SU-DHL-6 (cell line): ENCODE measurements at regions not wholly inside any gene's neighbourhood (a gene's known extent, or its start where the extent isn't known, plus 50 kb on each side); places are given as distances from the start of the nearest gene placed in this dataset.

ENCODE experiments used
- H2AFZ ChIP-seq: fragments of 200-600 bp; sonication (generic); 2 replicates; pipeline ENCODE4 v1.6.1; 2014; ENCODE audit warnings: low read depth, mild to moderate bottlenecking, moderate library complexity, mixed read lengths, antibody characterized with exemption, low read length; ENCODE audit not compliant: severe bottlenecking
- H3F3A ChIP-seq: fragments of 200-600 bp; shearing (Covaris generic); 2 replicates; pipeline ENCODE4 v1.6.0; 2016; ENCODE audit warnings: antibody characterized with exemption, mild to moderate bottlenecking; ENCODE audit not compliant: insufficient read depth
- H3K27ac ChIP-seq: fragments of 200-600 bp; sonication (generic); 2 replicates; pipeline ENCODE4 v1.5.1; 2016; ENCODE audit warnings: low read depth, mild to moderate bottlenecking, low read length, moderate library complexity, mixed read lengths
- H3K27me3 ChIP-seq: fragments of 200-600 bp; sonication (generic), shearing (Covaris generic); 2 replicates; pipeline ENCODE4 v1.6.0; 2014; ENCODE audit warnings: mild to moderate bottlenecking, low read length
- H3K36me3 ChIP-seq: fragments of 200-600 bp; sonication (generic); 2 replicates; pipeline ENCODE4 v1.6.1; 2014; ENCODE audit warnings: mild to moderate bottlenecking, low read length, mixed read lengths
- H3K4me2 ChIP-seq: fragments of 300-600, 200-600 bp; shearing (Covaris generic), sonication (generic); 2 replicates; pipeline ENCODE4 v1.6.0; 2014; ENCODE audit warnings: low read length, low read depth, mild to moderate bottlenecking; ENCODE audit not compliant: poor library complexity, severe bottlenecking
- H3K4me3 ChIP-seq: fragments of 200-600 bp; sonication (generic); 2 replicates; pipeline ENCODE4 v1.5.1; 2014; ENCODE audit warnings: antibody characterized with exemption, low read length, mild to moderate bottlenecking, mixed read lengths; ENCODE audit not compliant: insufficient read depth, poor library complexity, severe bottlenecking
- H3K79me2 ChIP-seq: fragments of 200-600 bp; sonication (generic); 2 replicates; pipeline ENCODE4 v1.6.1; 2014; ENCODE audit warnings: mild to moderate bottlenecking, low read length, moderate library complexity; ENCODE audit not compliant: insufficient read depth
- H3K9ac ChIP-seq: fragments of 200-600 bp; sonication (generic); 2 replicates; pipeline ENCODE4 v1.7.0; 2014; ENCODE audit warnings: mild to moderate bottlenecking, low read length
- H3K9me2 ChIP-seq: fragments of 200-600 bp; sonication (generic); replicated peaks from 2 replicates; pipeline ENCODE4 v1.6.1; 2014; ENCODE audit warnings: low read length; ENCODE audit not compliant: insufficient read depth
- H3K9me3 ChIP-seq: fragments of 200-600 bp; sonication (generic); 2 replicates; pipeline ENCODE4 v1.6.1; 2014; ENCODE audit warnings: low read length, mixed read lengths; ENCODE audit not compliant: insufficient read depth
- H4K20me1 ChIP-seq: fragments of 200-600 bp; sonication (generic); 2 replicates; pipeline ENCODE4 v1.6.1; 2014; ENCODE audit warnings: low read depth, mild to moderate bottlenecking, antibody characterized with exemption, low read length, moderate library complexity, mixed read lengths
- EZH2phosphoT487 ChIP-seq: fragments of 200-600 bp; sonication (generic), shearing (Covaris generic); conservative IDR thresholded peaks from 2 replicates; pipeline ENCODE4 v1.6.1; 2018; ENCODE audit warnings: mild to moderate bottlenecking, antibody characterized with exemption, low read length, moderate library complexity, mixed read lengths
- TF ChIP-seq, protein P1 (sequence below): fragments of 200-600 bp; sonication (generic); IDR thresholded peaks from one replicate; pipeline ENCODE4 v1.5.1; 2017; ENCODE audit warnings: antibody characterized with exemption, mild to moderate bottlenecking, low read length, moderate library complexity; ENCODE audit not compliant: insufficient read depth, poor library complexity, severe bottlenecking

DNA sequence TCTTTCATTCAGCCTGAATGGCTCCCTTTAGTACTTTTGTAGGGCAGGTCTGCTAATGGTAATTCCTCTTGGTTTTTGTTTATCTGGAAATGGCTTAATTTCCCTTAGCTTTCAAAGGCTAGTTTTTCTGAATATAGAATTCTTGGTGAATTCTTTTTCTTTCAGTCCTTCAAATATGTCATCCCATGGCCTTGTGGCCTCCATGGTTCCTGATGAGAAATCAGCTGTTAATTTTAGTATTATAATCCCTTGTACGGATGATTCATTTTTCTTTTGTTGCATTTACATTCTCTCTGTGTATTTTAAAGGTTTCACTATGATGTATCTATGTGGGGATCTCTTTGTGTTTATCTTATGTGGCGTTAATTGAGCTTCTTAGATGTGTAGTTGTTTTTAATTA is 179.6 kb upstream of the ARG1 start:
- TF ChIP-seq, protein P1, sequence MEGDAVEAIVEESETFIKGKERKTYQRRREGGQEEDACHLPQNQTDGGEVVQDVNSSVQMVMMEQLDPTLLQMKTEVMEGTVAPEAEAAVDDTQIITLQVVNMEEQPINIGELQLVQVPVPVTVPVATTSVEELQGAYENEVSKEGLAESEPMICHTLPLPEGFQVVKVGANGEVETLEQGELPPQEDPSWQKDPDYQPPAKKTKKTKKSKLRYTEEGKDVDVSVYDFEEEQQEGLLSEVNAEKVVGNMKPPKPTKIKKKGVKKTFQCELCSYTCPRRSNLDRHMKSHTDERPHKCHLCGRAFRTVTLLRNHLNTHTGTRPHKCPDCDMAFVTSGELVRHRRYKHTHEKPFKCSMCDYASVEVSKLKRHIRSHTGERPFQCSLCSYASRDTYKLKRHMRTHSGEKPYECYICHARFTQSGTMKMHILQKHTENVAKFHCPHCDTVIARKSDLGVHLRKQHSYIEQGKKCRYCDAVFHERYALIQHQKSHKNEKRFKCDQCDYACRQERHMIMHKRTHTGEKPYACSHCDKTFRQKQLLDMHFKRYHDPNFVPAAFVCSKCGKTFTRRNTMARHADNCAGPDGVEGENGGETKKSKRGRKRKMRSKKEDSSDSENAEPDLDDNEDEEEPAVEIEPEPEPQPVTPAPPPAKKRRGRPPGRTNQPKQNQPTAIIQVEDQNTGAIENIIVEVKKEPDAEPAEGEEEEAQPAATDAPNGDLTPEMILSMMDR: no peak
- TF ChIP-seq EZH2phosphoT487: no peak
- Histone ChIP-seq H4K20me1 (no peaks in the 10 kb centered on the region), H3K79me2 (no peaks in the 10 kb centered on the region), H3K27me3 (no peaks in the 10 kb centered on the region), H3K27ac (no peak overlapping the region), H3K36me3 (no peaks in the 10 kb centered on the region), H3F3A (no peaks in the 10 kb centered on the region), H2AFZ (no peak overlapping the region), H3K9me2 (no peaks in the 10 kb centered on the region), H3K4me3 (no peak overlapping the region), H3K9ac (no peak overlapping the region), H3K4me2 (no peak overlapping the region), H3K9me3 (no peaks in the 10 kb centered on the region)

DNA sequence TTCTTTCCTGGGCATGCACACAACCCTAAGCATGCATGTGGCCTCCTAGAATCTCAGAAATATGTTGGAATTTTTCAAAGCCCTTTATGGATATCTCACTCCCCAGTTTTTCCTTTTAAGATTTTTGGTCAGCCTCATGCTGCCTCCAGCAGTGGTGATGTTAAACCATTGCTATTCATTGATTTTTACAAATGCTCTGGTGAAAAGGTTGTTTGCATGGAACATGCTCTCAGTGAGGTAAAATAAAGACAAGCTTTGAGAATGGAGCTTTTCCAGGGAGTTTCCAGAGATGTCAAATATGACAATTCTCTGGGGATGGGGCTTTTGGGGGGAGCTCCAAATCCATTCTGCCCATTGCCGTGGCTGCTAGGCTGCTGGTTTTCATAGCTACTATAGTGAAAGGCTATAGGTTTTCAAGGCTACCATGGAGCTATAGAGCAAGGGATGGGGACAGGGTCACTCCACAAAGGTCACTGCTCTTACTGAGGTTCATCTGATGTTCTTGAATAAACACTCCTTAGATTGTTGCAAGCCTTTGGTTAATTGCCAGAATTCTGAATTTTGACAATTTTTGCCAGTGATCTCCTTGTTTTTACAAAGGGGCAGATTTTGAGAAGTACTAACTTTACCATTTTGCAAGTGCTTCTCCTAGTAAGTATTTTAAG is 178.1 kb upstream of the ARG1 start:
- Histone ChIP-seq H3K27ac (no peak overlapping the region), H3K9me2 (no peaks in the 10 kb centered on the region), H3K27me3 (no peaks in the 10 kb centered on the region), H3K79me2 (no peaks in the 10 kb centered on the region), H3K4me3 (no peak overlapping the region), H3K9ac (no peak overlapping the region), H3K9me3 (no peaks in the 10 kb centered on the region), H3K36me3 (no peaks in the 10 kb centered on the region), H3F3A (no peaks in the 10 kb centered on the region), H4K20me1 (no peaks in the 10 kb centered on the region), H2AFZ (no peak overlapping the region), H3K4me2 (no peak overlapping the region)
- TF ChIP-seq, protein P1: no peak
- TF ChIP-seq EZH2phosphoT487: no peak

DNA sequence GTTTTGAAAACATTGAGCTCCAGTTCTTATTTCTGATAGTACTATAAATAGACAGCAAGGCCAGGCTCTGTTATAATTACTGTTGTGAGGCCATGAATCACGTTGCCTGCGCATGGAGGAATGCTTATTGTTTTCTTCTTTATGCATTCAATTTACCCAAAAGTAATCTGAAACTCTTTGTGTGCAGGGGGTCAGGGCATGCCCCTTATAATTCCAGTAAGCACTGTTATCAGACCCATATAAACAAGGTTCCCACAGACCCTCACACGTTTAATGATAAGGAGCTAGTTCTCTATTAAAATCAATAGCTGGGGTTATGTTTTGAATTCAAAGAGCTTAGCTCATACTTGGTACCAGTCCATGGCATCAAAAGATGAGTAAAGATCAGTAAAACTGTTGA is 174.8 kb upstream of the ARG1 start:
- no peaks in the 10 kb centered on the region for H3K9me2 ChIP-seq
- H3K79me2 ChIP-seq: no peaks in the 10 kb centered on the region
- no peaks in the 10 kb centered on the region for H3K9me3 ChIP-seq
- no peaks in the 10 kb centered on the region for H3F3A ChIP-seq
- no peak overlapping the region for H3K4me2 ChIP-seq
- H2AFZ ChIP-seq: no peak overlapping the region
- no peaks in the 10 kb centered on the region for H3K27me3 ChIP-seq
- H3K27ac ChIP-seq: no peak overlapping the region
- H3K4me3 ChIP-seq: no peak overlapping the region
- H4K20me1 ChIP-seq: no peaks in the 10 kb centered on the region
- TF ChIP-seq, protein P1: no peak
- no peak for TF ChIP-seq EZH2phosphoT487
- H3K9ac ChIP-seq: no peak overlapping the region
- H3K36me3 ChIP-seq: no peaks in the 10 kb centered on the region
